Stomach (tissue), 8 donors: ENCODE measurements at regions not wholly inside any gene's neighbourhood (a gene's known extent, or its start where the extent isn't known, plus 50 kb on each side); places are given as distances from the start of the nearest gene placed in this dataset.

Experiments
- DNase-seq, 2 donors: peaks; one replicate each; pipeline versions ENCODE4 v3.0.0 to v3.0.0-alpha.2; 2013 to 2019
- H3K27ac ChIP-seq, 5 donors: fragments of 200-600 bp in 4 of 5; sonication (generic) in 4 of 5; one replicate each; pipeline ENCODE4 v1.5.1; 2013 to 2019; ENCODE audit warnings: mild to moderate bottlenecking in 1 of 5, moderate library complexity in 1 of 5
- H3K27me3 ChIP-seq, 3 donors: fragments of 200-600 bp; sonication (generic); one replicate each; pipeline ENCODE4 v1.5.1; 2017 to 2019; ENCODE audit warnings: mixed run types in 1 of 3
- H3K36me3 ChIP-seq, 4 donors: fragments of 200-600 bp; sonication (generic); 1 replicate in 3 of 4; 2 replicates in 1 of 4; pipeline ENCODE4 v1.5.1; 2016 to 2019
- H3K4me1 ChIP-seq, 4 donors: fragments of 200-600 bp; sonication (generic); one replicate each; pipeline ENCODE4 v1.5.1; 2016 to 2019
- H3K4me3 ChIP-seq, 4 donors: fragments of 200-600 bp; sonication (generic) in 3 of 4; one replicate each; pipeline ENCODE4 v1.5.1; 2016 to 2019; ENCODE audit warnings: mild to moderate bottlenecking in 1 of 4
- H3K9me3 ChIP-seq, 4 donors: fragments of 200-600 bp; sonication (generic); one replicate each; pipeline ENCODE4 v1.5.1; 2016 to 2019
- CTCF ChIP-seq, 7 experiments: fragments of 450-650 bp in 4 of 7; fragments of 200-600 bp in 3 of 7; sonication (generic) in 3 of 7; IDR thresholded peaks; one replicate each; pipeline ENCODE4 v1.5.1; 2016 to 2019; ENCODE audit warnings: antibody characterized with exemption in 7 of 7, control low read depth in 2 of 7, mild to moderate bottlenecking in 1 of 7
- EP300 ChIP-seq: sonication (generic); formaldehyde crosslinking; IDR thresholded peaks from one replicate; pipeline ENCODE4 v1.6.1; 2017; ENCODE audit warnings: antibody characterized with exemption
- POLR2A ChIP-seq, 4 donors: fragments of 450-650 bp; IDR thresholded peaks; one replicate each; pipeline ENCODE4 v1.6.1; 2016; ENCODE audit warnings: antibody characterized with exemption in 4 of 4, control low read depth in 2 of 4, mild to moderate bottlenecking in 1 of 4, moderate library complexity in 1 of 4
- POLR2AphosphoS5 ChIP-seq, 3 donors: sonication (generic); formaldehyde crosslinking; IDR thresholded peaks; one replicate each; pipeline ENCODE4 v1.6.1; 2016; ENCODE audit warnings: antibody characterized with exemption in 3 of 3
- WGBS, 5 donors: extraction: QIAGEN DNeasy Blood & Tissue Kit in 3 of 5; methylation state at CpG; one replicate each; pipeline versions ENCODE4 v1.1.5 to v1.1.7; 2013 to 2018; 5-methylcytosine and 5-hydroxymethylcytosine counted together
- intact Hi-C: fragments of 100-400 bp; cut with DNase I; formaldehyde crosslinking; loops from one replicate; pipeline ENCODE4 v1.15.1; 2023; ENCODE audit warnings: low total_unique reads
- donor health status: healthy with polysubstance abuse.
- donor health status: Bipolar disorder and iron deficiency.
- donor health status: healthy.

GRCh38 chr3:83873550-83873949 lies 1085.2 kb upstream of the CADM2 start:
- DNase-seq = no peak
- H3K9me3 ChIP-seq = peaks cover 0 to 18% (median 4%) of the 10 kb centered on the region in 4 donors
- H3K4me3 ChIP-seq = no peak overlapping the region
- no peaks in the 10 kb centered on the region for H3K27me3 ChIP-seq
- H3K4me1 ChIP-seq = no peaks in the 10 kb centered on the region
- intact Hi-C loops = no loop called here
- TF ChIP-seq POLR2A (IDR thresholded peaks at IDR 0.05) (no peak), CTCF (IDR thresholded peaks at IDR 0.05) (no peak), EP300 (no peak), POLR2AphosphoS5 (IDR thresholded peaks at IDR 0.05) (no peak)
- no peaks in the 10 kb centered on the region for H3K36me3 ChIP-seq
- WGBS, 5 donors = 35 to 72% (median 61%) methylated on average over 2 of the region's 2 CpGs
- H3K27ac ChIP-seq = no peak overlapping the region

GRCh38 chr3:83877910-83878309 lies 1080.9 kb upstream of the CADM2 start:
- Histone ChIP-seq H3K27me3 (no peaks in the 10 kb centered on the region), H3K4me3 (no peak overlapping the region), H3K27ac (no peak overlapping the region), H3K4me1 (no peaks in the 10 kb centered on the region), H3K36me3 (no peaks in the 10 kb centered on the region), H3K9me3 (peaks cover 0 to 18% (median 4%) of the 10 kb centered on the region in 4 donors)
- 57 to 75% (median 73%) methylated on average over 3 of the region's 3 CpGs for WGBS, 5 donors
- intact Hi-C loops = no loop called here
- peak in 1 of 2 donors; percentile 2 for DNase-seq
- TF ChIP-seq EP300 = no peak
- TF ChIP-seq POLR2A (IDR thresholded peaks at IDR 0.05) = no peak
- no peak for TF ChIP-seq CTCF (IDR thresholded peaks at IDR 0.05)
- no peak for TF ChIP-seq POLR2AphosphoS5 (IDR thresholded peaks at IDR 0.05)

- Histone ChIP-seq H3K4me3 (no peak overlapping the region), H3K27ac (no peak overlapping the region), H3K27me3 (no peaks in the 10 kb centered on the region), H3K36me3 (no peaks in the 10 kb centered on the region), H3K4me1 (no peaks in the 10 kb centered on the region), H3K9me3 (no peaks in the 10 kb centered on the region)
- DNase-seq = no peak
- TF ChIP-seq CTCF (IDR thresholded peaks at IDR 0.05) (no peak), POLR2A (IDR thresholded peaks at IDR 0.05) (no peak), EP300 (no peak), POLR2AphosphoS5 (IDR thresholded peaks at IDR 0.05) (no peak)
- WGBS, 5 donors = 89 to 97% (median 92%) methylated on average over 2 of the region's 2 CpGs
- intact Hi-C loops = no loop called here
These were observed 1076.1 kb upstream of the CADM2 start for GRCh38 chr3:83882701-83883100.

DNA sequence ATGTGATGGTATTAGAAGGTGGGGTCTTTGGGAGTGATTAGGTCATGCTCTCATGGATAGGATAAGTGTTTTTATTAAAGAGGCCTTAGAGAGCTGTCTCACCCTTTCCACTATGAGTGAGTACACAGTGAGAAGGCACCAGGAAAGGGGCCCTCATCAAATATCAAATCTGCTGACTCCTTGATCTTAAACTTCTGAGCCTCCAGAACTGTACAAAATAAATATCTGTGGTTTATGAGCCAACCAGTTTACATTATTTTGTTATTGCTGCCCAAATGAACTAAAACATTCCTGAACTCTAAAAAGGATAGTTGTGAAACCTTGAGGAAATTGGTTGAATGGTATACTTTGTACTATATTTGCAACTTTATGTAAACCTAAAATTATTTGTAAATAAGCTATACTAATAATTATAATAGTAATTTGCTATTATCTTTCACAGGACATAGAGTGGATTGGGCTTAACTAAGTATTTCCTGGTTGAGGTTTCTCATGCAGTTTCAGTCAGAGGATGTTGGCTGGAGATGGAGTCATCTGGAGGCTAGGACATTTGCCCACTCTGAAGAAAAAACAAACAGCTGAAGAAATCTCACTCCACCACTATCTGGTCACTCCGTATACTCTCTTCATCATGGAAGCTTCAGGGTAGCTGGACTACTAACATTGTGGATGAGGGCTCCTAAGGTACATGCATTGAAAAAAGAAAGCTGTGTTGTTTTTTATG lies 1068.6 kb upstream of the CADM2 start:
- Histone ChIP-seq H3K27me3 (no peaks in the 10 kb centered on the region), H3K4me3 (no peak overlapping the region), H3K9me3 (no peaks in the 10 kb centered on the region), H3K4me1 (no peaks in the 10 kb centered on the region), H3K27ac (no peak overlapping the region), H3K36me3 (no peaks in the 10 kb centered on the region)
- DNase-seq = no peak
- intact Hi-C loops = no loop called here
- TF ChIP-seq EP300 (no peak), POLR2AphosphoS5 (IDR thresholded peaks at IDR 0.05) (no peak), POLR2A (IDR thresholded peaks at IDR 0.05) (no peak), CTCF (IDR thresholded peaks at IDR 0.05) (no peak)
- 73 to 88% (median 81%) methylated on average over 1 of the region's 1 CpG for WGBS, 5 donors
